Spleen (tissue), 7 donors: ENCODE measurements at regions not wholly inside any gene's neighbourhood (a gene's known extent, or its start where the extent isn't known, plus 50 kb on each side); places are given as distances from the start of the nearest gene placed in this dataset.

Experiments
- POLR2A ChIP-seq, 3 donors: fragments of 450-650 bp; IDR thresholded peaks; one replicate each; pipeline ENCODE4 v1.5.1; 2017; ENCODE audit warnings: antibody characterized with exemption in 3 of 3, mild to moderate bottlenecking in 1 of 3
- POLR2AphosphoS5 ChIP-seq, 3 donors: sonication (generic); formaldehyde crosslinking; IDR thresholded peaks; one replicate each; pipeline ENCODE4 v1.5.1; 2017; ENCODE audit warnings: antibody characterized with exemption in 3 of 3
- TF ChIP-seq, protein P1 (sequence below), 11 experiments: fragments of 200-600 bp in 7 of 11; fragments of 450-650 bp in 4 of 11; sonication (generic) in 4 of 11; IDR thresholded peaks in 8 of 11; conservative IDR thresholded peaks in 3 of 11; 1 replicate in 7 of 11; 2 replicates in 4 of 11; pipeline versions ENCODE4 v1.4.0 to v1.8.0; 2016 to 2021; ENCODE audit warnings: antibody characterized with exemption in 11 of 11, inconsistent platforms in 4 of 11, mild to moderate bottlenecking in 1 of 11
- donor health status: DM: no; HTN: no; CAD: no; lungs with moderate emphysema.
- donor health status: DM: no; HTN: no; CAD: no.
- donor health status: DM: no; HTN: no; CAD: no.

DNA sequence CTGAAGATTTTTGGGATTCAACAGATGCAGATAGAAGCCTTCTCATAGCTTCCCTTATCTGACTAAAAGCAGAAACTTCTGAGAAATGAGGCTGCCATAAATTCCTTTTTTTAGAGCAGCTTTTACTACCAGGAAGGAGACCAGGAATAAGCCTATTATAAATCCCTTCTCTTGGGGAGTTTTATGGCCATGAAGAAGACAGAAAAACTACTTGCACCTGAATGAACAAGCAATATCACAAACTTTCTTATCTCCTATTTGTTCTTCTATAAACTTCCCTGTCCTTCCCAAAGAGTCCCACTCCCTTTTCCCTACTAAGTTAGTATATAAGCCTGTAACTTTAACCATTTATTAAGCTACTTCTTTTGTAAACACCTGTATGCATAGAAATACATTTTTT, 603.1 kb downstream of the NSUN3 start:
- TF ChIP-seq POLR2A (IDR thresholded peaks at IDR 0.05) (no peak), POLR2AphosphoS5 (IDR thresholded peaks at IDR 0.05) (no peak)
- TF ChIP-seq, protein P1, sequence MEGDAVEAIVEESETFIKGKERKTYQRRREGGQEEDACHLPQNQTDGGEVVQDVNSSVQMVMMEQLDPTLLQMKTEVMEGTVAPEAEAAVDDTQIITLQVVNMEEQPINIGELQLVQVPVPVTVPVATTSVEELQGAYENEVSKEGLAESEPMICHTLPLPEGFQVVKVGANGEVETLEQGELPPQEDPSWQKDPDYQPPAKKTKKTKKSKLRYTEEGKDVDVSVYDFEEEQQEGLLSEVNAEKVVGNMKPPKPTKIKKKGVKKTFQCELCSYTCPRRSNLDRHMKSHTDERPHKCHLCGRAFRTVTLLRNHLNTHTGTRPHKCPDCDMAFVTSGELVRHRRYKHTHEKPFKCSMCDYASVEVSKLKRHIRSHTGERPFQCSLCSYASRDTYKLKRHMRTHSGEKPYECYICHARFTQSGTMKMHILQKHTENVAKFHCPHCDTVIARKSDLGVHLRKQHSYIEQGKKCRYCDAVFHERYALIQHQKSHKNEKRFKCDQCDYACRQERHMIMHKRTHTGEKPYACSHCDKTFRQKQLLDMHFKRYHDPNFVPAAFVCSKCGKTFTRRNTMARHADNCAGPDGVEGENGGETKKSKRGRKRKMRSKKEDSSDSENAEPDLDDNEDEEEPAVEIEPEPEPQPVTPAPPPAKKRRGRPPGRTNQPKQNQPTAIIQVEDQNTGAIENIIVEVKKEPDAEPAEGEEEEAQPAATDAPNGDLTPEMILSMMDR (IDR thresholded peaks at IDR 0.05 in 8 of 11, conservative IDR thresholded peaks at IDR 0.05 in 3 of 11) = no peak
